ENCODE measurements at regions not wholly inside any gene's neighbourhood (a gene's known extent, or its start where the extent isn't known, plus 50 kb on each side); places are given as distances from the start of the nearest gene placed in this dataset.

DNA sequence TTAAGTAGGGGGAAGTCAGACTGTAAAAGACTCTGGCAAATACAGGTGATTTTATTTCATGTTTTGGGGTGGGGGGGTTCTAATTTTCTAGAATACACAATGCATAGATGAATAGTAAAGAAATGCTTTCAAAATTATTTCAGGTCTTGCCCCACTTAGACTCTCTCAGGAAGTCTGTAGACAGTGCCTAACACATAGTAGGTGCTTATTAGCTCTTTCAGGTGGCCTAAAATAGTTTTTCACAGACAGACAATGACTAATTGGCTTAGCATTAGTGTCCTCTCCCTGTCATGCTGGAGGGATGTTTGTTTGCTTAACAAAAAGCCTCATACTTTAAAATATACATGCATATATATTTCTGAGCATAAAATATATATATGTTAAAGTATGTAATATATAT, 366.0 kb downstream of the SOX9 start:
- Histone ChIP-seq H3K9me3 (peaks cover 14% of the 10 kb centered on the region), H3K4me1 (peaks cover 41% of the 10 kb centered on the region), H3K27ac (no peak overlapping the region), H3K4me2 (no peak overlapping the region), H3K4me3 (no peak overlapping the region)
- ATAC-seq (no peak), DNase-seq (ENCODE audit: low read depth in 1 of 2, low spot score in 1 of 2) (no peak), FAIRE-seq (no peak)
- TF ChIP-seq TP53 (CRISPR knock-in tag; IDR thresholded peaks at IDR 0.05) (no peak), HOXB5 (CRISPR knock-in tag; IDR thresholded peaks at IDR 0.05) (no peak), POLR2AphosphoS2 (conservative IDR thresholded peaks at IDR 0.05; ENCODE audit: low read length) (no peak), ESRRA (IDR thresholded peaks at IDR 0.05; ENCODE audit: borderline replicate concordance, low read length) (no peak), RARB (CRISPR knock-in tag; IDR thresholded peaks at IDR 0.05) (no peak), FOSB (CRISPR knock-in tag; IDR thresholded peaks at IDR 0.05) (no peak), ZNF302 (CRISPR knock-in tag; IDR thresholded peaks at IDR 0.05) (no peak)
- ChIA-PET CTCF (interaction anchor here (1.0 kb wide), 1 partner anchor 53 kb away, joined by 3 read pairs; no protein-coding TSS in a partner anchor), POLR2A (no interaction called here)

DNA sequence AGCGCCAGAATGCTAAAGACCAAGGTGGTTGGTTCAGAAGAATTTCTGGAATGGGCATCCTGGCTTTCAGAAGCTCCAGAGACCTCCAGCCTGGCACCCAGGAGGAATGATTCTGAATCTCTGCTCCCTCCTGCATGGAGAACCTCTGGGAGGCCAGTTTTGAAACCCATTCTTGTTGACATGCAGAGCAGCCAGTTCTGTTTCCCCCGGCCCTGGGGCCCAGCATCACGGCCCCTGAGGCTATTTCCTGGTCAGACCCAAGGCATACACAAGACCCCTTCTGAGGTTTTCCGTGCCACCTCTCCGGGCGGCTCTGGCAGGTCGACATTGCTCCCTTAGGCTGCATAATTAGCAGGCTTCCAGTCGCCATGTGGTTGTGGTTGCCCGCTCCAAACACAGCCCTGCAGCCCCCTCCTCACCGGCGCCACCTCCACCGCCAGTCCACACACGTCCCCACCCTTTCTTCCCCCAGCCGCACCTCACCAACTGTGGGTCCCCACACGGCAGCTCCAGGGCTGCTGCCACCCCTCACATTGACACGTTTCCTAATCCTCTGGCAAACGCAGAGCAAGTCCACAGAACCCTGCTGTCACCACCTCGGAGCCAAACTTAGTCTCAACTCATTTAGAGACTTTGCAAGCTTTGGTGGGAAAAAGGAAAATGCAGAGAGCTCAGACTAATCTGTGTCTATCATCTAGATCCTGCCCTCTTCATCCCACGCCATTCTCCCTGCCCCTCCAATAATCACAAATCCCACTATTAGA, 367.1 kb downstream of the SOX9 start:
- WGBS (ENCODE audit: missing lambda C conversion rate) = 87% methylated on average over 19 of the region's 19 CpGs
- POLR2A ChIA-PET = no interaction called here
- H3K9me3 ChIP-seq = peaks cover 16% of the 10 kb centered on the region
- no peak overlapping the region for H3K4me3 ChIP-seq
- no peak for DNase-seq (ENCODE audit: low read depth in 1 of 2, low spot score in 1 of 2)
- H3K4me2 ChIP-seq = no peak overlapping the region
- peaks cover 41% of the 10 kb centered on the region for H3K4me1 ChIP-seq
- no peak for FAIRE-seq
- CTCF ChIA-PET = interaction anchor here (0.6 to 2.2 kb wide), 6 partner anchors 9 to 52 kb away, joined by 3 to 9 read pairs (median 3); no protein-coding TSS in a partner anchor
- peak in 1 of 2 experiments; percentile 44; a peak in 3 of 6 replicates for ATAC-seq
- TF ChIP-seq, protein P1, sequence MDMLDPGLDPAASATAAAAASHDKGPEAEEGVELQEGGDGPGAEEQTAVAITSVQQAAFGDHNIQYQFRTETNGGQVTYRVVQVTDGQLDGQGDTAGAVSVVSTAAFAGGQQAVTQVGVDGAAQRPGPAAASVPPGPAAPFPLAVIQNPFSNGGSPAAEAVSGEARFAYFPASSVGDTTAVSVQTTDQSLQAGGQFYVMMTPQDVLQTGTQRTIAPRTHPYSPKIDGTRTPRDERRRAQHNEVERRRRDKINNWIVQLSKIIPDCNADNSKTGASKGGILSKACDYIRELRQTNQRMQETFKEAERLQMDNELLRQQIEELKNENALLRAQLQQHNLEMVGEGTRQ (IDR thresholded peaks at IDR 0.05) = no peak
- TF ChIP-seq HEYL (CRISPR knock-in tag; IDR thresholded peaks at IDR 0.05) (no peak), MAFK (IDR thresholded peaks at IDR 0.05; ENCODE audit: partially characterized antibody) (no peak), TP53 (CRISPR knock-in tag; IDR thresholded peaks at IDR 0.05) (no peak), ZC3H11A (IDR thresholded peaks at IDR 0.05) (no peak), SREBF2 (IDR thresholded peaks at IDR 0.05) (no peak)
- H3K27ac ChIP-seq = peak overlapping the region in 1 of 2 experiments; percentile 8; a peak in 2 of 6 replicates

DNA sequence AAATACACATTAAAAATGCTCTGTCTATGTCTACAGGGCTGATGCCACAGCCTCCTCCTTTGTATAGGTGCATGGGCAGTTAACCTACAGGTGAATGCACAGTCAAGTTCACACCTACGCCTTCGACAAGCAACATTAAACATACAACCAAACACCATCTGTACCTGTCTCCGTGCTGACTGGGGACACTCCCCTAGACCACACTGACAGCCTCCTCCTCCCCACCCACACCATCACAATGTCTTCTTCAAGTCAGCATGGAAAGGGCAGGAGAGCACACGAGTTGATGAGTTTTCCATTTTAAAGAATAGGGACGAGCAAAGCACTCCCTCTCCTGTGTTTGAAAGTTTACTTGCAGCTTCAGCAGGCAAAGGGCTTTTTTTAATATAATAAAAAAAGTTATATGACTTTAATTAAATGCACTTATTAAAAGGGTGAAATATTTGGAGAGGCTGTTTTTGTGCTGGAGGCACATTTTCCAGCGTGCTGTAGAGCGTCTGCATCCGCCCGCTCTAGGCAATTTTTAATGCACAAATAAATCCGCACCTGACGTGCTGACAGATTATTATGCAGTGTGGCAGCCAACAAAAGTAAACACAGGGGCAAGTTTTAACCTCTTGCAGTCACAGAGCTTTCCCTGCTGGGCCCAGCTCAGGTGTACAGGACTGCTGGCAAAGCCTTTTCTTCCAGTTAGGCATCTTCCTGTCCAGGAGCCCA, 367.9 kb downstream of the SOX9 start:
- ChIA-PET POLR2A (no interaction called here), CTCF (interaction anchor here (0.6 to 2.2 kb wide), 7 partner anchors 10 to 24 kb away, joined by 3 to 9 read pairs (median 3); no protein-coding TSS in a partner anchor)
- DNase-seq (ENCODE audit: low read depth in 1 of 2, low spot score in 1 of 2) (no peak), FAIRE-seq (no peak), ATAC-seq (peak; percentile 22 to 50; a peak in 4 of 6 replicates)
- WGBS (ENCODE audit: missing lambda C conversion rate) = 78% methylated on average over 11 of the region's 11 CpGs
- no peak overlapping the region for H3K4me3 ChIP-seq
- peak overlapping the region in 1 of 2 experiments; percentile 10; a peak in 2 of 6 replicates for H3K27ac ChIP-seq
- H3K9me3 ChIP-seq = peaks cover 12% of the 10 kb centered on the region
- peaks cover 41% of the 10 kb centered on the region for H3K4me1 ChIP-seq
- 0 out of 3 replicates have a peak overlapping the region, but pooled peaks have one; percentile 1 for H3K4me2 ChIP-seq
- TF ChIP-seq, protein P2, sequence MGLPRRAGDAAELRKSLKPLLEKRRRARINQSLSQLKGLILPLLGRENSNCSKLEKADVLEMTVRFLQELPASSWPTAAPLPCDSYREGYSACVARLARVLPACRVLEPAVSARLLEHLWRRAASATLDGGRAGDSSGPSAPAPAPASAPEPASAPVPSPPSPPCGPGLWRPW (IDR thresholded peaks at IDR 0.05) = no peak
- TF ChIP-seq, protein P3, sequence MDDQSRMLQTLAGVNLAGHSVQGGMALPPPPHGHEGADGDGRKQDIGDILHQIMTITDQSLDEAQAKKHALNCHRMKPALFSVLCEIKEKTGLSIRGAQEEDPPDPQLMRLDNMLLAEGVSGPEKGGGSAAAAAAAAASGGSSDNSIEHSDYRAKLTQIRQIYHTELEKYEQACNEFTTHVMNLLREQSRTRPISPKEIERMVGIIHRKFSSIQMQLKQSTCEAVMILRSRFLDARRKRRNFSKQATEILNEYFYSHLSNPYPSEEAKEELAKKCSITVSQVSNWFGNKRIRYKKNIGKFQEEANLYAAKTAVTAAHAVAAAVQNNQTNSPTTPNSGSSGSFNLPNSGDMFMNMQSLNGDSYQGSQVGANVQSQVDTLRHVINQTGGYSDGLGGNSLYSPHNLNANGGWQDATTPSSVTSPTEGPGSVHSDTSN (IDR thresholded peaks at IDR 0.05) = no peak
- TF ChIP-seq POLR2AphosphoS2 (conservative IDR thresholded peaks at IDR 0.05; ENCODE audit: low read length) (no peak), FOSL2 (IDR thresholded peaks at IDR 0.05) (no peak), FOSL2 (CRISPR knock-in tag; IDR thresholded peaks at IDR 0.05) (no peak), MAZ (IDR thresholded peaks at IDR 0.05; ENCODE audit: borderline replicate concordance, low read depth, low read length) (no peak), HOXB5 (CRISPR knock-in tag; IDR thresholded peaks at IDR 0.05) (no peak), CBX2 (IDR thresholded peaks at IDR 0.05; ENCODE audit: borderline replicate concordance, low read depth) (no peak), FOXS1 (CRISPR knock-in tag; IDR thresholded peaks at IDR 0.05) (no peak), KDM5A (IDR thresholded peaks at IDR 0.05) (no peak), BHLHE40 (IDR thresholded peaks at IDR 0.05; ENCODE audit: low read depth, low read length) (no peak), POLR2A (IDR thresholded peaks at IDR 0.05; ENCODE audit: low read length) (no peak), SREBF2 (IDR thresholded peaks at IDR 0.05) (no peak), NFE2L2 (conservative IDR thresholded peaks at IDR 0.05; ENCODE audit: low read length) (no peak), NPAS2 (CRISPR knock-in tag; IDR thresholded peaks at IDR 0.05; ENCODE audit: borderline replicate concordance) (no peak)
- TF ChIP-seq, protein P4, sequence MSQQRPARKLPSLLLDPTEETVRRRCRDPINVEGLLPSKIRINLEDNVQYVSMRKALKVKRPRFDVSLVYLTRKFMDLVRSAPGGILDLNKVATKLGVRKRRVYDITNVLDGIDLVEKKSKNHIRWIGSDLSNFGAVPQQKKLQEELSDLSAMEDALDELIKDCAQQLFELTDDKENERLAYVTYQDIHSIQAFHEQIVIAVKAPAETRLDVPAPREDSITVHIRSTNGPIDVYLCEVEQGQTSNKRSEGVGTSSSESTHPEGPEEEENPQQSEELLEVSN (IDR thresholded peaks at IDR 0.05; ENCODE audit: borderline replicate concordance, low read depth) = no peak
